ENCODE measurements at regions not wholly inside any gene's neighbourhood (a gene's known extent, or its start where the extent isn't known, plus 50 kb on each side); places are given as distances from the start of the nearest gene placed in this dataset.

DNA sequence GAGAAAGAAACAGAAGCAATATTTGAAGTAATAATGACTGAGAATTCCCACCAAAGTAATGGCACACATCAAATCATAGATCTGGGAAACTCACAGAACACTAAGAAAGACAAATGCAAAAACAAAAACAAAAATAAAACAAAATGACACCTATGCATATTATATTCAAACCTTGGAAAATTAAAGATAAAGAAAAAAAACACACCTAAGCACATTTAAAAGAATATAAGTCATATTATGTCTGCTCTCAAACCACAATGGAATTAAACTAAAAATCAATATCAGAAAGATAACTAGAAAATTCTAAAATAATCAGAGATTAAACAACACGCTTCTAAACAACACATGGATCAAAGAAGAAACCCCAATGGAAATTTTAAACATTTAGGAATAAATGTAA lies 59.7 kb upstream of the GALNT5 start:
- no peak for DNase-seq (ENCODE audit: low read depth)
- H3K4me3 ChIP-seq (ENCODE audit: low read depth, low read length): no peak overlapping the region
- TF ChIP-seq, protein P1, sequence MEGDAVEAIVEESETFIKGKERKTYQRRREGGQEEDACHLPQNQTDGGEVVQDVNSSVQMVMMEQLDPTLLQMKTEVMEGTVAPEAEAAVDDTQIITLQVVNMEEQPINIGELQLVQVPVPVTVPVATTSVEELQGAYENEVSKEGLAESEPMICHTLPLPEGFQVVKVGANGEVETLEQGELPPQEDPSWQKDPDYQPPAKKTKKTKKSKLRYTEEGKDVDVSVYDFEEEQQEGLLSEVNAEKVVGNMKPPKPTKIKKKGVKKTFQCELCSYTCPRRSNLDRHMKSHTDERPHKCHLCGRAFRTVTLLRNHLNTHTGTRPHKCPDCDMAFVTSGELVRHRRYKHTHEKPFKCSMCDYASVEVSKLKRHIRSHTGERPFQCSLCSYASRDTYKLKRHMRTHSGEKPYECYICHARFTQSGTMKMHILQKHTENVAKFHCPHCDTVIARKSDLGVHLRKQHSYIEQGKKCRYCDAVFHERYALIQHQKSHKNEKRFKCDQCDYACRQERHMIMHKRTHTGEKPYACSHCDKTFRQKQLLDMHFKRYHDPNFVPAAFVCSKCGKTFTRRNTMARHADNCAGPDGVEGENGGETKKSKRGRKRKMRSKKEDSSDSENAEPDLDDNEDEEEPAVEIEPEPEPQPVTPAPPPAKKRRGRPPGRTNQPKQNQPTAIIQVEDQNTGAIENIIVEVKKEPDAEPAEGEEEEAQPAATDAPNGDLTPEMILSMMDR (IDR thresholded peaks at IDR 0.05; ENCODE audit: insufficient read depth, low read length): no peak

DNA sequence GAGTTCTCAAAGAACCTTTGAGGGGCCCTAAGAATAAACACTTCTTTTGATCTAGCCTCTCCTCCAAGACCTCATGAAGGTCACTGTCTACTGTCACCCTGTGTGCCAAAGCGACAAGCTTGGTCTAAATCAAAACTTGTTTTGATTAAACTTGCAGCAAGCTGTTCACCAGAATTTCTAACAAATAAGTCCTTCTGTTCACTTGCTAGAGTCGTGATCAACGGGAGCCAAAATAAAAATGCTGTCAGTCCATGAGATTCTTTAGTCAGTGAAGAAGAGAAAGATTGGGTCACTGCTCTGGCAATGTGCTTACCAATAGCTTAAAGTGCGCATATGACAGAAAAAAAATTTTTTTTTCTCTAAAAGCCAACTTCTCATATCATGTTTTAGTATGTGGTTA lies 53.9 kb upstream of the GALNT5 start:
- TF ChIP-seq, protein P1 (IDR thresholded peaks at IDR 0.05; ENCODE audit: insufficient read depth, low read length): no peak
- no peak for DNase-seq (ENCODE audit: low read depth)
- H3K4me3 ChIP-seq (ENCODE audit: low read depth, low read length): no peak overlapping the region

DNA sequence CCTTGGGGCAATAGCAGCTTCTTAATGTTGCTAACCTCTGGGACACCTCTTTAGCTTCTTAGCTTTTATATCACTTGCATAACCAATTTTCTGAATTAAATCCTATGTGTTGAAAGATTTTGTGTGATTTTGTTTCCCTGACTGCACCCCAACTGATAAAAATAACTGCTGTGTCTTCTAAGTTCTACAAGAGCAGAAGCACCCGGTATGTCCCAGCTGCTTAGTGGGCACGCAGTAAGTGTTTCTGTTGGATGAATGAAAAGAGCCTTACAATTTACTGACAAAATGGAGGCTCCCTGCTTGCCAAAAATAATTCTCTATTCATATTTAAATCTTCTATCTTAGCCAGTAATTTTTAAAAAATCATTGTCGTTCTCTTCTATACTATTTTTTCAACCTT lies 53.1 kb upstream of the GALNT5 start:
- H3K4me3 ChIP-seq (ENCODE audit: low read depth, low read length): no peak overlapping the region
- DNase-seq (ENCODE audit: low read depth): no peak
- TF ChIP-seq, protein P1 (IDR thresholded peaks at IDR 0.05; ENCODE audit: insufficient read depth, low read length): no peak

DNA sequence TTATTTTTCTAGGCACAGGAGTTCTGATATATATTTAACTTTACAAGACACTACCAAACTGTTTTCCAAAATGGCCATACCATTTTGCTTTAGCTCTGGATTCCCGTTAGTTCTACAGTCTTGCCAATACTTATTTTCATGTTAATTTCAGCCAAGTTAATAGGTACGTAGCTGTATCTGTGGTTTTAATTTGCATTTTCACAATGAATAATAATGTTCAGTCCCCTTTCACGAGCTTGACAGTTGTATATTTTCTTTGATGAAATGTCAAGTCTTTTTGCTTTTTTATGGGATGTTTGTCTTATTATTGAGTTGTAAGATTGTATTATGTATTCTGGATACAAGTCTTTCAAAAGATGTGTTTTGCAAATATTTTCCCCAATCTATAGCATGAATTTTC lies 50.6 kb upstream of the GALNT5 start:
- no peak overlapping the region for H3K4me3 ChIP-seq (ENCODE audit: low read depth, low read length)
- TF ChIP-seq, protein P1 (IDR thresholded peaks at IDR 0.05; ENCODE audit: insufficient read depth, low read length): no peak
- no peak for DNase-seq (ENCODE audit: low read depth)

Data from fibroblast of the aortic adventitia (primary cell).